GM18873 (cell line): ENCODE measurements at regions not wholly inside any gene's neighbourhood (a gene's known extent, or its start where the extent isn't known, plus 50 kb on each side); places are given as distances from the start of the nearest gene placed in this dataset.

Experiments used
- ATAC-seq: cut with Tn5 transposase; IDR thresholded peaks from one replicate; pipeline ENCODE4 v1.9.1; 2021; ENCODE audit warnings: mild to moderate bottlenecking, moderate library complexity, moderate number of reproducible peaks; ENCODE audit not compliant: unreplicated experiment, low FRiP score

DNA sequence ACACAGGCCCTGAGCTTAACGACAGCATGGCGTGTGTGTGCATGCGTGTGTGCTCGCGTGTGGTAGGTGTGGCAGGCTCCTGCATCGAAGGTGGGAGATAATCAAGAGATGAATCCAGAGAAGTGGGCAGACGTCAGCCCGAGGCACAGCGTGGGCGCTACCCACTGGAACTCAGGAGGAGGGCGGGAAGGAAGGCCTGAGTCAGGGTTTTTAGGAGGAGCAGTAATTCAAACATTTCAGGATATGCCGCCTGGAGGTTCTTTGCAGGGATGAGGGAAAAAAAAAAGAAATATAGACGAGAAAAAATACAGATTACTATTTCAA, 66.3 kb upstream of the STX18 start:
- no peak for ATAC-seq

DNA sequence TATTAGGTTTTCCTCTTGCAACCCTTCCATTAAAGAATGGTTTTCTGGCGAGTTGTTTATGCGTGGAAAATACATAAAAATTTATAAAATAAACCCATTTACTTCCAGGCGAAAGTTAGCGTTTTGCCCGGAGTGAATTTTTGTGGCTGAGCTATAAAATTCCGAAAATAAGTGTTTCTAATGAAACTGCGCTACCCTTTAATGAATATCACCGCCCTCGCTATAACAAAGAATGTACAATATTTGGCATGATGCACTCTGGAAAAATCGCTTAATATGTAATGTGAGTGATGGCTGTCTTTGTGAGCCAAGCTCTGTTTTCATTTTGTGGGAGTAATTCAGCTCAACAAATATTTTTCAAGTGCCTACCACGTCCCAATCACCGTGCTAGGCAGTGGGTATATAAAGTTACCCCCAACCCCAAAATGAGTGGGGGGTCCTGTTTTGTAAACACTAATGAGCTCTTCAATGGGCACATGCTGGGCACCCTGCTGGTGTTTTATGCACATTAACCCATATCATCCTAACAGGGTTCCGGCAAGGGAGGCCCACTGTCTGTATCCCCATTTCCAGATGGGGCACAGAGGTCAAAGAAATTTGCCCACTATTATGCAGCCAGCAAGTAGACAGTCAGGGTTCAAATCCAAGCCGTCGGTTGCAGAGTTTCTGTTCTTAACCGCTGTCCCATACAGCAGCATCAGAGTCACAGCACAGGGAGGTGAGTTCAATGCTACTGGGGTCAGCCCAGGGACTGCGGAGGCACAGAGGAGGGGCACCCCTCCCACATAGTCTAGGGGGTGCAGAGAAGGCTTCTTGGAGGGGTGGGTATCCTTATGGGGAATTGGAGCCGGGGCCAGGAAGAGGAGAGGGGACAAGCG, 65.7 kb upstream of the STX18 start:
- no peak for ATAC-seq

DNA sequence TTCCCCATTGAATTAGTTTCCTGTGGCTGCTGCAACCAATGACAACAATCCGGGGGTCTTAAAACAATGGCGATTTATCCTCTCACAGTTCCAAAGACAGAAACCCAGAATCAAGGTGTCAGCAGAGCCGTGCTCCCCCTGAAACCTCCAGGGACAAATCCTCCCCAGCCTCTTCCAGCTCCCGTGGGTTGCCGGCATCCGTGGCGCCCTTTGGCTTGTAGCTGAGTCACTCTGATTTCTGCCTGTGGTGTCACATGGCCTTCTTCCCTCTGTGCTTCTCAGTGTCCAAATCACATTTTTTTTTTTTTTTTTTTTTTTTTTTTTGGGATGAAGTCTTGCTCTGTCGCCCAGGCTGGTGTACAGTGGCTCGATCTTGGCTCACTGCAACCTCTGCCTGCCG, 64.5 kb upstream of the STX18 start:
- no peak for ATAC-seq

DNA sequence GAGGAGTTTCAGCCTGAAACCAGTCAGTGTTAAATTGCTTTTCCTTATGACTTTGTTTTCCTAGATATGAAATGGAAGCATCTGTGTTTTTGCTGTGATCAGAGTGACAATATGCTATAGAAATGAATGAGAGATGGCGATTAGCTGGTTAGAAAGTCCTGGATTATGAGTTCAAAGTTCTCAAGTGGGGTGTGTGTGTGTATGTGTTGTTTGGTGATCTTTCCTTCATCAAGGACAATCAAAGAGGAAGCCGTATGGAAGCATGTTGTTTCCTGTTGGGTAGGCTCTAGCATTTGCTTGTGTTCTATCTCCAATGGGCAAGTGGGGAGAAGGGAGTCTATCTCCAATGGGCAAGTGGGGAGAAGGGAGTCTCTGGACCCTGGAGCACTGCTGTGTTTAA, 64.0 kb upstream of the STX18 start:
- no peak for ATAC-seq

DNA sequence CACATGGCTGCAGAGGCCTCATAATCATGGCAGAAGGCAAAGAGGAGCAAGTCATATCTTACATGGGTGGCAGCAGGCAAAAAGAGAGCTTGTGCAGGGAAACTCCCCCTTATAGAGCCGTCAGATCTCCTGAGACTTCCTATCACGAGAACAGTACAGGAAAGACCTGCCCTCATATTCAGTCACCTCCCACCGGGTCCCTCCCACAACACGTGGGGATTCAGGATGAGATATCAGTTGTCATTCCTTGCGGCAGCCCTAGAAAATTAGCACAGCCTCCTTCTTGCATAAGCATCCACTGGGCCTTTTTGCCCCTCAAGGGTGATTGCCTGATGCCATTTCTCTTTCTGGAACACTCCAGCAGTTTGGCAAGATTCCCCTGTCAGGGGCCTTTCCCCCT, 61.7 kb upstream of the STX18 start:
- ATAC-seq, result no peak

DNA sequence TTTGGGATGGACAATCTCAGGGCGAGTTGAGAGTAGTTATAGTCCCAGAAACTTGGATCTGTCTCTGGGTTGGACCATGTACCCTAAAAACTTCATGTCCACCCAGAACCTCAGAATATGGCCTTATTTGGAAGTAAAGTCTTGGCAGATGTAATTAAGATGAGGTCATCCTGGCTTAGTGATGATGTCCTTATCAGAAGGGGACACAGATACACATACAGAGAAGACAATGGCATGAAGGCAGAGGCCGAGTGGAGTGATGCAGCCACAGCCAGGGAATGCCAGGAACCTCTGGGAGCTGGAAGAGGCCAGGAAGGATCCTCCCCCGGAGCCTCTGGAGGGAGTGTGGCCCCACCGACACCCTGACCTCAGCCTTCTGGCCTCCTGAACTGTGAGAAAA, 61.2 kb upstream of the STX18 start:
- ATAC-seq, result no peak

DNA sequence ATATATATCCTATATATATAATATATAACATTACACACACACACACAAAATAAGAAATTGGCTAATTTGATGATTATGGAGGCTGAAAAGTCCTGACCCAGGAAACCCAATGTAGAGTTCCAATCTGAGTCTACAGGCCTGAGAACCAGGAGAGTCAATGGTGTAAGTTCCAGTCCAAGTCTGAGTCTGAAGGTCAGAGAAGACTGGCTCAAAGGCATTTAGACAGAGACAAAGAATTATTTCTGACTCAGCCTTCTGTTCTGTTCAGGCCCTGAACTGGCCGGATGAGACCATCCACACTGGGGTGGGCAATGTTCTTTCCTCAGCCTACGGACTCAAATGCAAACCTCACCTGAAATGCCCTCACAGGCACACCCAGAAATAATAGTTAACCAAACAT, 60.6 kb upstream of the STX18 start:
- ATAC-seq, result no peak

DNA sequence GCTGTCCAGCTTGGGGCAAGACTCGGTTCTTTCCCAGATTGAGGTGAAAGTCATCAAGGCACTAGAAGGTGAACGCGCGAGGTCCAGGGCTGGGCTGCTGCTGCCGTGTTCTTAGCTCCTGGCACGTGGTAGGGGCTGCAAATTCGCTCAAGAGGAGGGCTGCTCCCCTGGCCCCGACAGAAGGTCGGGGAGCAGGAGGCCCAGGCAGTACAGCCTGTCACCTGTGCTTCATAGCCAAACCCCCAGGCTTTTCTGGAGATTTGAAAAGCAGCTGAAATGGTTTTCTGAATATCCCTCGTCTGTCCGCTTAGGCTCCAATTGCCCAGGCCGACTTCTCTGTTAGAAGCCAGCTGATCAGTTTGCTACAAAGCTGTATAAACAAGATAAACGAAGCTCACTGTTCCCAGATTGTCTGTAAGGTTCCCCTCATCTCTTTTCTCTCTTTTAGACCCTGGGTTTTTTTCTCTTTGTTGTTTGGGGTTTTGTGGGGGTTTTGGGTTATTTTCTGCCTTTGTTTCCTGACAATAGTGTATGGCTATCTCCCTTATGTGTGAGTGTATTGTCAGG, 60.0 kb upstream of the STX18 start:
- no peak for ATAC-seq

DNA sequence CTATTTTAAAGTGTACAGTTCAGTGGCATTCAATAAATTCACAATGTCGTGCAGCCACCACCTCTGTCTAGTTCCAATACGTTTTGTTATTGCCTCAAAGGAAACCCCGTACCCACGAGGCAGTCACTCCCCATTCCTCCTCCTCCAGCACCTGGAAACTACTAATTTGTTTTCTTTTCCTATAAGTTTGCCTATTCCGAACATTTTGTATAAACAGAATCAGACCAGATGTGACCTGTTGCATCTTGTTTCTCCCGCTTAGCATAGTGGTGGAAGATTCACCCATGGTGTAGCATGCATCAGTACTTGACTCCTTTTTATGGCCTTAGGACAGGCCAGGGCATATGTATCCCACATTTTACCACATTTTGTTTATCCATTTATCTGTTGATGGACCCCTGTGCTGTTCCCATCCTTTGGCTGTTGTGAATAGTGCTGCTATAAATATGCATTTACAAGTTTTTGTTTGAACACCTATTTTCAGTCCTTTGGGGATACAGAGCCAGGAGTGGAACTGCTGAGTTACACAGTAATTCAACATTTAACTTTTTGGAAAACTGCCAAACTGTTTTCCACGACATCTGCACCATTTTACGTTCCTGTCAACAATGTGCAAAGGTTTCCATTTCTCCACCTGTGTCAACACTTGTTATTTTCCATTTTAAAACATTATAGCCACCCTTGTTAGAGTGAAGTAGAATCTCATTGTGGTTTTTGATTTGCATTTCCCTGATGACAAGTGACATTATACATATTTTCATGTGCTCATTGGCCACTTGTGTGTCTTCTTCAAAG, 57.8 kb upstream of the STX18 start:
- ATAC-seq, result no peak

DNA sequence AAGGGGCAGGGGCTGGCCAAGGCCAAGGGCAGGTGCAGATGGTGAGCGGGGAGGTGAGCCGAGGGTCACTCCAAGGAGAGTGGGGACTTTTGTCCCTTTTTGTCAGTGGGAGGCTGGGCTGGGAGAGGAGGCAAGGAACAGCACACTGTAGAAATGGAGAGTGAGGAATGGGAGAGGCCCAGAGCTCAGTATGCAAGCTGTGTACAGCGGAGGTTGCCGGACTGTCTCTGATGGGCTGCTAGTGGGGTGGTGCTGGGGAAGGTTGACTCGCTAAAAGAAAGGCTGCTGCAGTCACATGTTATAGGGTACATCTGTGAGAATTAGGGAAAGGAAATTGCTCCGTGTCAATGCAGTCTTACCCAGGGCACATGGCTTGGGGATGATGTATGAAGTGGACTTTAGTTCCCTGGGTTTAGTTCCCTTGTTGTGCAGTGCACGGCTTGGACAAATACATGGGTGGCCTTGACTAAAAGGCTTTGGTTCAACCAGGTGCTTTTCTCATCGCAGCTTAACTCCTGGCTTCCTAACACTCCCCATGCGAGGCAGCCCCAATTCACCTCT, 57.1 kb upstream of the STX18 start:
- ATAC-seq, result no peak

DNA sequence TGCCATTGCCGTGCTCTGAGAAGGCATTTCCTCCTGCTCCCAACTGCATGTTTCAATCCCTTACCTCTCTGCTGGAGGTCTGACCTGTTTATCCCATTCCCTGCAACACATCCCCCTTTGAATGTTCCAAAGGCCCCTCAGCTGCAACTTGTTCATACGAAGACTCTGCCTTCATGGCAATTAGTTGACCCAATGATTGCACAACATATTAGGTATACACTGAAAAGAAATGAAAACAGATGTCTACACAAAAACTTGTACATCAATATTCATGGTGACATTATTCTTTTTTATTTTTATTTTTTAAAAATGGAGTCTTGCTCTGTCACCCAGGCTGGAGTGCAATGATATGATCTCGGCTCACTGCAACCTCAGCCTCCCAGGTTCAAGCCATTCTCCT, 54.9 kb upstream of the STX18 start:
- no peak for ATAC-seq

DNA sequence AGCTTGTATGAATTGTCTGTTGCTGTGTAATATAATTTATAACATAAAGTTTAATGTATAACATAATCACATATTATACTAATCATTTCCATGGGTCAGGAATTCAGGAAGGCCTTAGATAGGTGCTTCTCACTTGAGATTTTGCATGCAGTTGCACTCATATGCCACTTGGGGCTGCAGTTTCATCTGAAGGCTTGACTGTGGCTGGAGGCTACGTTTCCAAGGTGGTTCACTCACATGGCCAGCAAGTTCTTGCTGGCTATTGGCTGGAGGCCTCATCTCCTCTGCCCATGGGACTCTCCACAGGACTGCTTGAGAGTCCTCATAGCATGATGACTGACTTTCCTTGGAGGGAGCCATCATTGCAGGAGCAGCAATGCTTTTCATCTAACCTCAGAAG, 53.4 kb upstream of the STX18 start:
- no peak for ATAC-seq

DNA sequence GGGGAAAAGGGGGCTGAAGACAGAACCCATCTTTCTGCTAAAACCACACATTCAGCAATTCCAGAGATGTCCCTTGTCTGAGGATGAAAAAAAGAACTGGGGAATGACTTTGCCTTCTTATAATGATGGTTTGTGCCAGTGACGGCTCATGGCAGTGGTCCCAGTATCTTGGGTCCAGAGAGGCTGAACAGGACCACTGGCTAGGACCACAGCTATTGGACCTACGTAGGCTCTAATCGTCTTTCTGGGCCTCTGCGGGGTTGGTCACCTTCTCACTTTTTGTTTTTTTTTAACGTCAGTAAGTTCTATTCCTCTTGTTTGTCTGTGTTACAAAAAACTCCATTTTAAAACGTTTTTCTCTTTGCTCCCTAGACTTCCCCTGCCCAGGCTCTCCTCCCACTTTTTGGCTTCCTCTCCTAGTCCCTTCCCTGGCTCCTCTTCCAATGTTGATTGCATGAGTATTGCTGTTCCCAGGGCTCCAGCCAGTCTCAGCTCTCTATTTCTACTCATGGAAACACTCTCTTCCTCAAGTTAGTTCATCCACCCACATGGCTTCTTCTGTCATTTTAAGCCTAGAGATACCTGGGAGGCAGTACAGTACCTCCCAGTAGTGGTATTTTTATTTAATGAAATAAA, 52.6 kb upstream of the STX18 start:
- no peak for ATAC-seq

DNA sequence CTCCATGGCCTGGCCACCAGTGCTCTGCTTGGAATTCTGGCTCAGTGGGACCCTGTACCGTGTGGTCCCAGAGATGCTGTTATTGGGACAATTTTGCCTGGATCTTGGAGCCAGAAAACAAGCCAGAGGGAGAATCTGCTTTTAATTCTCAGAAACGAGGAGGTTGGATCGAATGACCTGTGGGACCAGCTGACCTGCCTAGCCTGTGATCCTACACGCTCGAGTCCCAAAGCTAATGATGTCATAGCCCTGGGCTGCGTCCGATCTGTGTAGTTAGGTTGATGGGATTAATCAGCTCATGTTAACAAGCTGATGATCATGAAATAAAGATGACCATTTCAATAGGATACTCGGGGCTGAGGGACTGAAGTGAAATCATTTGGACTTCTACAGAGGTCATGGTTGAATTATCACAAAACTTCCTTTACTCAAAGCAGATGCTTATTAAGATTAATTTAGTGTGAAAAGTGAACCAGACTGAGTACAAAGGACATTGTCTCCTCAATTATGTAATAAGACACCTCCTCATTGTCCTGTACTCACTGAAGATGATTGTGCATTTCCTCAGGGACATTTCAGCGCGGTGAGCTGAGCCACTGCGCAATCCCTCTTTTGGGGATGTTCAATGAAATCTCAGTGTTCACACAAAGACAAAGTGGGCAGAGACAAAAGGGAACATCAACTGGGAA, 51.9 kb upstream of the STX18 start:
- ATAC-seq, result no peak

DNA sequence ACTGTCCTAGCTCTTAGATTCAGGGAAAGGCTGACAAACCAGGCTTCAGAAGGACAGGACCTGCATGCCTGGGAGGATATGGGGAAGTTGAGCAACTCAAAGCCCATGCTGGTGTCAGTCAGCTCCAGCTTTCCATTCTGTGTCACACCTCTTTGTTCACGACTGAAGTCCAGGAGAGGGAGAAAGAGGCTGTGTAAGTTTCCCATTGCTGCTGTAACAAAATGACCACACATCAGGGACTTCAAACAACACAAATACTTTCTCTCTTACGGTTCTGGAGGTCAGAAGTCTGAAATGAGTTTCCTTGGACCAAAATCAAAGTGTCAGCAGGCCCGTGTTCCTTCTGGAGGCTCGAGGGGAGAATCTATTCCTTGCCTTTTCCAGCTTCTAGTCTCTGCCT, 50.6 kb upstream of the STX18 start:
- ATAC-seq, result no peak
